Transverse colon (tissue), 4 donors: ENCODE measurements at regions not wholly inside any gene's neighbourhood (a gene's known extent, or its start where the extent isn't known, plus 50 kb on each side); places are given as distances from the start of the nearest gene placed in this dataset.

ENCODE experiments used
- DNase-seq: peaks from one replicate; pipeline ENCODE4 v3.0.0-alpha.2; 2019
- H3K27ac ChIP-seq, 4 donors: fragments of 200-600 bp; sonication (generic); 2 replicates each; pipeline ENCODE4 v1.5.1; 2016 to 2018; ENCODE audit warnings: inconsistent platforms in 4 of 4
- H3K27me3 ChIP-seq: fragments of 200-600 bp; sonication (generic); 2 replicates; pipeline ENCODE4 v1.5.1; 2017; ENCODE audit warnings: inconsistent platforms
- H3K36me3 ChIP-seq, 4 donors: fragments of 200-600 bp; sonication (generic); 2 replicates each; pipeline ENCODE4 v1.5.1; 2017 to 2019; ENCODE audit warnings: inconsistent platforms in 4 of 4
- H3K4me1 ChIP-seq, 4 donors: fragments of 200-600 bp; sonication (generic); 2 replicates each; pipeline ENCODE4 v1.5.1; 2017 to 2020; ENCODE audit warnings: inconsistent platforms in 4 of 4
- H3K4me3 ChIP-seq, 4 donors: fragments of 200-600 bp; sonication (generic); 1 replicate in 1 of 4; 2 replicates in 3 of 4; pipeline versions ENCODE4 v1.5.1 to v1.6.1; 2017 to 2019; ENCODE audit warnings: inconsistent platforms in 4 of 4
- H3K9me3 ChIP-seq, 2 donors: fragments of 200-600 bp; sonication (generic); 2 replicates each; pipeline ENCODE4 v1.5.1; 2017 to 2019; ENCODE audit warnings: inconsistent platforms in 2 of 2
- CTCF ChIP-seq, 5 experiments: fragments of 200-600 bp in 3 of 5; fragments of 450-650 bp in 2 of 5; sonication (generic) in 3 of 5; IDR thresholded peaks; 1 replicate in 2 of 5; 2 replicates in 3 of 5; pipeline ENCODE4 v1.5.1; 2016 to 2017; ENCODE audit warnings: antibody characterized with exemption in 5 of 5, inconsistent platforms in 3 of 5, mild to moderate bottlenecking in 2 of 5, moderate library complexity in 1 of 5
- EP300 ChIP-seq: sonication (generic); formaldehyde crosslinking; IDR thresholded peaks from one replicate; pipeline ENCODE4 v1.6.1; 2017; ENCODE audit warnings: antibody characterized with exemption, low read depth
- POLR2A ChIP-seq: fragments of 450-650 bp; IDR thresholded peaks from one replicate; pipeline ENCODE4 v1.6.1; 2016; ENCODE audit warnings: antibody characterized with exemption, mild to moderate bottlenecking, moderate library complexity
- POLR2AphosphoS5 ChIP-seq, 3 donors: sonication (generic); formaldehyde crosslinking; IDR thresholded peaks; one replicate each; pipeline ENCODE4 v1.6.1; 2016; ENCODE audit warnings: antibody characterized with exemption in 3 of 3
- WGBS, 2 donors: methylation state at CpG; one replicate each; pipeline ENCODE4 v1.1.5; 2018; ENCODE audit warnings: low coverage in 1 of 2; 5-methylcytosine and 5-hydroxymethylcytosine counted together
- in situ Hi-C, 4 donors: fragments of 200-750 bp; cut with MboI; loops; one replicate each; pipeline versions ENCODE4 v1.15.0 to v1.15.1; 2017; ENCODE audit warnings: low sequenced_read_pairs in 3 of 4, low pct_ligation_motif_present in 1 of 4, low pct_unique_long_range_greater_than_20kb in 1 of 4
- intact Hi-C: fragments of 100-400 bp; cut with DNase I; formaldehyde crosslinking; loops from one replicate; pipeline ENCODE4 v1.15.1; 2023; ENCODE audit warnings: low total_unique reads

- Histone ChIP-seq H3K27me3 (no peaks in the 10 kb centered on the region), H3K27ac (no peak overlapping the region), H3K4me1 (no peaks in the 10 kb centered on the region), H3K9me3 (no peaks in the 10 kb centered on the region), H3K4me3 (no peak overlapping the region), H3K36me3 (no peaks in the 10 kb centered on the region)
- intact Hi-C loops (no loop called here), in situ Hi-C loops (no loop called here)
- 36 to 60% methylated on average over 1 of the region's 1 CpG for WGBS, 2 donors
- no peak for DNase-seq
- TF ChIP-seq CTCF (IDR thresholded peaks at IDR 0.05) (peak in 2 of 5 experiments; percentile 29 to 32), POLR2A (no peak)
Observed at GRCh38 chr4:178395798-178396197, 953.6 kb upstream of the AGA start.

GRCh38 chr4:178412455-178412854, 970.2 kb upstream of the AGA start:
- no peak overlapping the region for H3K27ac ChIP-seq
- H3K4me1 ChIP-seq, result peaks cover 0 to 8% (median 0%) of the 10 kb centered on the region in 4 donors
- H3K36me3 ChIP-seq, result no peaks in the 10 kb centered on the region
- no peaks in the 10 kb centered on the region for H3K27me3 ChIP-seq
- intact Hi-C loops (no loop called here), in situ Hi-C loops (no loop called here)
- H3K9me3 ChIP-seq, result no peaks in the 10 kb centered on the region
- H3K4me3 ChIP-seq, result no peak overlapping the region
- WGBS, 2 donors, result 91 to 100% methylated on average over 1 of the region's 1 CpG
- no peak for TF ChIP-seq POLR2AphosphoS5 (IDR thresholded peaks at IDR 0.05)
- no peak for TF ChIP-seq EP300
- no peak for TF ChIP-seq CTCF (IDR thresholded peaks at IDR 0.05)
- TF ChIP-seq POLR2A, result no peak
- DNase-seq, result no peak

GRCh38 chr4:178414042-178414441, 971.8 kb upstream of the AGA start:
- intact Hi-C loops (no loop called here), in situ Hi-C loops (no loop called here)
- Histone ChIP-seq H3K4me3 (no peak overlapping the region), H3K27ac (no peak overlapping the region), H3K9me3 (no peaks in the 10 kb centered on the region), H3K27me3 (no peaks in the 10 kb centered on the region), H3K4me1 (peaks cover 0 to 8% (median 0%) of the 10 kb centered on the region in 4 donors), H3K36me3 (no peaks in the 10 kb centered on the region)
- TF ChIP-seq POLR2A, result no peak
- no peak for TF ChIP-seq EP300
- TF ChIP-seq CTCF (IDR thresholded peaks at IDR 0.05), result no peak
- TF ChIP-seq POLR2AphosphoS5 (IDR thresholded peaks at IDR 0.05), result no peak
- DNase-seq, result no peak
- 27 to 47% methylated on average over 4 of the region's 4 CpGs for WGBS, 2 donors

GRCh38 chr4:178414881-178415446, 972.7 kb upstream of the AGA start:
- in situ Hi-C loops (no loop called here), intact Hi-C loops (no loop called here)
- 93% methylated on average over 18 of the region's 18 CpGs; no CpG with 5 or more reads in 1 of the 2 donors for WGBS, 2 donors
- TF ChIP-seq EP300, result no peak
- no peak for TF ChIP-seq CTCF (IDR thresholded peaks at IDR 0.05)
- TF ChIP-seq POLR2AphosphoS5 (IDR thresholded peaks at IDR 0.05), result no peak
- no peak for TF ChIP-seq POLR2A
- H3K4me3 ChIP-seq, result no peak overlapping the region
- H3K27me3 ChIP-seq, result no peaks in the 10 kb centered on the region
- DNase-seq, result no peak
- no peak overlapping the region for H3K27ac ChIP-seq
- no peaks in the 10 kb centered on the region for H3K9me3 ChIP-seq
- H3K36me3 ChIP-seq, result no peaks in the 10 kb centered on the region
- H3K4me1 ChIP-seq, result peaks cover 0 to 8% (median 0%) of the 10 kb centered on the region in 4 donors
